IPS-15b (cell line): ENCODE measurements at regions not wholly inside any gene's neighbourhood (a gene's known extent, or its start where the extent isn't known, plus 50 kb on each side); places are given as distances from the start of the nearest gene placed in this dataset.

Source experiments
- H3K27me3 ChIP-seq: one replicate; pipeline ENCODE4 v1.6.1; 2013; ENCODE audit warnings: low read length; ENCODE audit not compliant: control insufficient read depth, insufficient read depth
- H3K36me3 ChIP-seq: one replicate; pipeline ENCODE4 v1.6.1; 2013; ENCODE audit warnings: low read length; ENCODE audit not compliant: control insufficient read depth, insufficient read depth
- H3K4me1 ChIP-seq: one replicate; pipeline ENCODE4 v1.6.1; 2013; ENCODE audit warnings: mild to moderate bottlenecking, low read length; ENCODE audit not compliant: control insufficient read depth, insufficient read depth
- H3K4me3 ChIP-seq: one replicate; pipeline ENCODE4 v1.5.1; 2013; ENCODE audit warnings: low read depth, low read length
- H3K9ac ChIP-seq: one replicate; pipeline ENCODE4 v1.6.1; 2013; ENCODE audit warnings: low read depth, mild to moderate bottlenecking, low read length
- H3K9me3 ChIP-seq: one replicate; pipeline ENCODE4 v1.6.1; 2013; ENCODE audit warnings: mild to moderate bottlenecking, low read length; ENCODE audit not compliant: control insufficient read depth, insufficient read depth

- Histone ChIP-seq H3K27me3 (no peaks in the 10 kb centered on the region), H3K4me3 (no peak overlapping the region), H3K4me1 (no peaks in the 10 kb centered on the region), H3K9ac (no peak overlapping the region), H3K9me3 (no peaks in the 10 kb centered on the region), H3K36me3 (no peaks in the 10 kb centered on the region)
Measured at GRCh38 chr14:97832776-97833175, 1035.6 kb downstream of the VRK1 start.

- Histone ChIP-seq H3K36me3 (no peaks in the 10 kb centered on the region), H3K9ac (no peak overlapping the region), H3K4me1 (no peaks in the 10 kb centered on the region), H3K9me3 (no peaks in the 10 kb centered on the region), H3K27me3 (no peaks in the 10 kb centered on the region), H3K4me3 (no peak overlapping the region)
Measured at GRCh38 chr14:97838986-97839385, 1041.8 kb downstream of the VRK1 start.

DNA sequence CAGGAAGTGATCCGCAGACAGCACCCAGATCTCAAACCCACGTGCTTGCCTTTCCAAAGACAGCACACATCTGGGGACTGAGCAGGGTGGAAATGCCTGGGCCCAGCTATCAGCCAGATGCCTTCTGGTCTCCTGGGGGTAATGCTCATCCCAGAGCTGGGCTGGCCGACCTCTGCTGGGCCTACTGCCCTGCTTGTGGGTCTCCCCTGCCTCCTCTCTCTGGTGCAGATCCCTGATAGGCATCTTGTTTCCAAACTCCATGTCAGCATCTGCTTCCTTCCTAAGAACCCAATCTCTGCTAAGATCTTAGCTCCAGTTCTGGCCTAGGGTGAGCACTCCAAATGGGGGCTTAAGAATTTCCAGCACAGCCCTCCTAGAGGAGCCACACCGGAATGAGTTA, 1043.0 kb downstream of the VRK1 start:
- Histone ChIP-seq H3K4me1 (no peaks in the 10 kb centered on the region), H3K9ac (no peak overlapping the region), H3K36me3 (no peaks in the 10 kb centered on the region), H3K9me3 (no peaks in the 10 kb centered on the region), H3K4me3 (no peak overlapping the region), H3K27me3 (no peaks in the 10 kb centered on the region)

GRCh38 chr14:97841762-97842161, 1044.6 kb downstream of the VRK1 start:
- no peaks in the 10 kb centered on the region for H3K27me3 ChIP-seq
- H3K4me3 ChIP-seq: no peak overlapping the region
- no peaks in the 10 kb centered on the region for H3K36me3 ChIP-seq
- H3K4me1 ChIP-seq: no peaks in the 10 kb centered on the region
- H3K9ac ChIP-seq: no peak overlapping the region
- no peaks in the 10 kb centered on the region for H3K9me3 ChIP-seq

GRCh38 chr14:97843066-97843465, 1045.9 kb downstream of the VRK1 start:
- no peaks in the 10 kb centered on the region for H3K36me3 ChIP-seq
- no peak overlapping the region for H3K9ac ChIP-seq
- peaks cover 3% of the 10 kb centered on the region for H3K4me1 ChIP-seq
- H3K9me3 ChIP-seq: no peaks in the 10 kb centered on the region
- H3K27me3 ChIP-seq: no peaks in the 10 kb centered on the region
- no peak overlapping the region for H3K4me3 ChIP-seq

DNA sequence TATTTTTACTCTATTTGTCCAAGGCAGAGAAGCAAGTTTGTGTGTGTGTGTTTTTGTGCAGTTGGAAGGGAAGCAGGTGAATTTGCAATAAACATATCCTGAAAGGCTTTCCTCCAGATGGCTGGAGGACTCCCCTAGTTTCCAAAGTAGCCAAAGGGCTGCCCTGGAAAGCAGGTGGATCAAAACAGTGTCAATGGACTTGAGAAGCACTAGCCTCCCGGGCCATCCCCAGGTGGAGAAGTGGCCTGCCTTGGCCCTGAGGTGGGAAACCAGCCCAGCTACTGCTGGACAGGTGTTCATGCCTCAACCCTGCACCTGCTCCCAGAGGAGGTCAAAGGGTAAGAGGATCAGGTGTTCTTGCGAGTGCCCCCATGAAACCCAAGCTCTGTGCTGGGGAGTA, 1046.9 kb downstream of the VRK1 start:
- H3K9ac ChIP-seq: no peak overlapping the region
- peaks cover 3% of the 10 kb centered on the region for H3K4me1 ChIP-seq
- no peaks in the 10 kb centered on the region for H3K9me3 ChIP-seq
- no peaks in the 10 kb centered on the region for H3K36me3 ChIP-seq
- H3K27me3 ChIP-seq: no peaks in the 10 kb centered on the region
- H3K4me3 ChIP-seq: no peak overlapping the region

DNA sequence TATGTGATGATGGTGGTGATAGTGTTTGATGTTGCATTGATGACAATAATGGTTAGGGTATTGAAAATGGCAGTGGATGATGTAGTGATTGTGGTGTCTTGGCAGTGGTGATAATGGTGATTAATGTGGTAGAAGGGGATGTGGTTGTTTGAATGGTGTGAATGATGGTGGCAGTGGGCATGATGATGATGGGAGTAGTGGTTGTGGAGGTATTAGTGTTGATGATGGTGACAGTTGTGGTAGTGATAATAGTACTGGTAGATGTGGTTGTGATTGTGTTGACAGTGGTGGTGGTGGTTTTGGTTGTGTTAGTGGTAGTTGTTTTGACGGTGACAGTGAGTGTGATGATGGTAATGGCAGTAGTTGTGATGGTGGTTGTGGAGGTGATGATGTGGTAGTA, 1049.0 kb downstream of the VRK1 start:
- H3K4me1 ChIP-seq: peaks cover 3% of the 10 kb centered on the region
- H3K27me3 ChIP-seq: no peaks in the 10 kb centered on the region
- no peaks in the 10 kb centered on the region for H3K36me3 ChIP-seq
- no peak overlapping the region for H3K4me3 ChIP-seq
- H3K9ac ChIP-seq: no peak overlapping the region
- no peaks in the 10 kb centered on the region for H3K9me3 ChIP-seq

GRCh38 chr14:97848317-97848980, 1051.3 kb downstream of the VRK1 start:
- no peaks in the 10 kb centered on the region for H3K9me3 ChIP-seq
- H3K4me1 ChIP-seq: peaks cover 3% of the 10 kb centered on the region
- no peaks in the 10 kb centered on the region for H3K36me3 ChIP-seq
- no peak overlapping the region for H3K4me3 ChIP-seq
- H3K9ac ChIP-seq: no peak overlapping the region
- H3K27me3 ChIP-seq: no peaks in the 10 kb centered on the region

DNA sequence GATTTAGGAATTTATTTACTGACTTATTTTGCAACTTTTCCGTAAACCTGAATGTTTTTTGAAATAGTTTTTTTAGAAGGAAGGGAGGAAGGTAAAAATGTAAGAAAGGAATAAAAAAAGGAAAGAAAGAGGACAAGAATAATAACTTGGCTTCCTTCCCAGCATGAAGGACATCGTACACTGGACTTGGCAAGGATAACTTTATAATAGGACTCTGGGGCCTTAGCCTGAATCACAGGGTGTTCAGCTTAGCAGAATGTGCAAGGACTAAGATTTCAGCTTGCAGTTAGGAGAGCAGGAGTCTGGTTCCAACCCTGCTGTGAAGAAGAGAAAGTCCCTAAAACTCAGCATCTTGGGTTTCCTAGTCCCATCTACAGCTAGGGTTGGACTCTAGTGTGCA, 1053.3 kb downstream of the VRK1 start:
- peaks cover 5% of the 10 kb centered on the region for H3K4me1 ChIP-seq
- no peak overlapping the region for H3K9ac ChIP-seq
- no peaks in the 10 kb centered on the region for H3K9me3 ChIP-seq
- no peaks in the 10 kb centered on the region for H3K27me3 ChIP-seq
- no peaks in the 10 kb centered on the region for H3K36me3 ChIP-seq
- H3K4me3 ChIP-seq: no peak overlapping the region

DNA sequence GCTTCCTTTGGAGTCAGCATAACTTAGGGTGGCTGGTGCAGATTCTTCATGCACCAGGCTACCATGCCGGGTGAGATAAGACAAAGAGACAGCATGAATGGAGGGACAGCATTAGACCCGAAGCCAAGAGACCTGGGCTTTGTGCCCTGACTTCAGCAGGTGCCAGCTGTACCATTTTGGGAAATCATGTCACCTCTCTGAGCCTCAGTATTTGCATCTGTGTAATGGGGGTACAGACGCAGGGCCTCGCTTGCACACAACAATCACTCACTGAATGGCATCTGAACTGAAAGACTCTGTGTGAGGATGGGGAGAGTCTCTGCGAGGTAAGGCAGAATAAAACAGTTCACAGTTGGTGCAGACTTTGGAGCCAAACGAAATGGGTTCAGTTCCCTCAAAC, 1053.7 kb downstream of the VRK1 start:
- H3K9ac ChIP-seq: no peak overlapping the region
- no peak overlapping the region for H3K4me3 ChIP-seq
- no peaks in the 10 kb centered on the region for H3K9me3 ChIP-seq
- H3K4me1 ChIP-seq: peaks cover 5% of the 10 kb centered on the region
- no peaks in the 10 kb centered on the region for H3K36me3 ChIP-seq
- H3K27me3 ChIP-seq: no peaks in the 10 kb centered on the region

GRCh38 chr14:97851428-97851995, 1054.3 kb downstream of the VRK1 start:
- H3K4me1 ChIP-seq: peaks cover 5% of the 10 kb centered on the region

GRCh38 chr14:97854918-97855317, 1057.7 kb downstream of the VRK1 start:
- H3K9me3 ChIP-seq: no peaks in the 10 kb centered on the region
- no peaks in the 10 kb centered on the region for H3K27me3 ChIP-seq
- H3K36me3 ChIP-seq: no peaks in the 10 kb centered on the region
- no peak overlapping the region for H3K4me3 ChIP-seq
- peaks cover 2% of the 10 kb centered on the region for H3K4me1 ChIP-seq
- H3K9ac ChIP-seq: no peak overlapping the region

More at GRCh38 chr14:97851428-97851995, 1054.3 kb downstream of the VRK1 start:
- H3K9me3 ChIP-seq: no peaks in the 10 kb centered on the region
- H3K4me3 ChIP-seq: no peak overlapping the region
- no peaks in the 10 kb centered on the region for H3K36me3 ChIP-seq
- H3K27me3 ChIP-seq: no peaks in the 10 kb centered on the region
- no peak overlapping the region for H3K9ac ChIP-seq
